ENCODE measurements at regions not wholly inside any gene's neighbourhood (a gene's known extent, or its start where the extent isn't known, plus 50 kb on each side); places are given as distances from the start of the nearest gene placed in this dataset.

DNA sequence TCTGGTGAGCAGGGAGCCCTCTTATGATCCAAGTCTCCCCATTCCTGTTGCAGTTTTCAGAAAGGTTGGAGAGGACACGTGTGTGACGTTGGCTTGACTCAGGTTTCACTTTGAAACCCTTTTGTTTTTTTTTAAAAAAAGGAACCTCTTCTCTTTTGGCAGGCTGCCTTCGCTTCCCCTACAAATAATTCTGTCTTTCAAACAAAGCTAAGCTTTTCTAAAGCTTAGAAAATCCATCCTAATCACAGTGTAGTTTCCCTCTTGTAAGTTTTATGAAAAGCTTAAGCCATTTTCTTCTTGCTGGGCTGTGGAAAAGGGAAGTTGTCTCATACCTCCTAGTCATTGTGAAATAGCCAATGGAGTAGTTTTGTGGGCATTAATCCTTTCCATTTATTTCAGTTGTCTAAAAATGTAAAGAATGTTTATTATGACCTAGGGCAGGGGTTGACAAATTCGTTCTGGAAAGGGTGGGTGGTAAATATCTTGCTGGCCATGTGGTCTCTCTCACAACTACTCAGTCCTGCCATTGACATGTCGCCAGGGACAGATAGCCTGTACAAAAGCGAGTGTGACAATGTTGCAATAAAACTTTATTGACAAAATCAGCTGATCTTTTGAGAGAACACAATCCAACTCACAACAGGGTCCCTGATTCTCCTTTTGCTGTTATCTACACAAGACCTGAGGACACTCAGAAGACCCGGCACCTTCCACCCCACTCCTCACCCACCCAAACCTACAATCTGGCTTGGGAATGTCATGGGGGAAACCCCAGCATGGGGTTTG, 878.8 kb downstream of the RNF144A start:
- Histone ChIP-seq H3K4me2 (ENCODE audit: insufficient read depth, low read length) (no peak overlapping the region), H3K27me3 (ENCODE audit: control insufficient read depth in 2 of 2, insufficient read depth in 2 of 2, low read length in 2 of 2) (no peaks in the 10 kb centered on the region), H3K27ac (ENCODE audit: extremely low read depth, low read depth, low read length) (no peak overlapping the region), H3K4me3 (no peak overlapping the region), H2AFZ (ENCODE audit: low read depth, low read length) (no peak overlapping the region), H3K4me1 (replicated peaks in 1 of 2; ENCODE audit: control insufficient read depth in 2 of 2, insufficient read depth in 2 of 2, low read length in 2 of 2) (no peaks in the 10 kb centered on the region), H3K79me2 (ENCODE audit: control insufficient read depth, insufficient read depth, low read length) (no peaks in the 10 kb centered on the region), H3K9me1 (ENCODE audit: control insufficient read depth, insufficient read depth, low read length) (no peaks in the 10 kb centered on the region), H3K9me3 (replicated peaks; ENCODE audit: control insufficient read depth, insufficient read depth, low read depth, low read length) (no peaks in the 10 kb centered on the region), H4K20me1 (replicated peaks; ENCODE audit: control insufficient read depth, insufficient read depth, low read length) (no peaks in the 10 kb centered on the region), H3K36me3 (ENCODE audit: control insufficient read depth, insufficient read depth, low read length) (no peaks in the 10 kb centered on the region), H3K9ac (ENCODE audit: insufficient read depth in 1 of 2, low read depth in 2 of 2, low read length in 2 of 2) (no peak overlapping the region)
- FAIRE-seq = no peak
- CTCF ChIA-PET (ENCODE audit: low intra/inter-chr PET ratio) = no interaction called here
- intact Hi-C loops (cut with micrococcal nuclease) = no loop called here
- DNase-seq (ENCODE audit: extremely low read depth in 1 of 4, low spot score in 3 of 4) = no peak
- TF ChIP-seq, protein P1, sequence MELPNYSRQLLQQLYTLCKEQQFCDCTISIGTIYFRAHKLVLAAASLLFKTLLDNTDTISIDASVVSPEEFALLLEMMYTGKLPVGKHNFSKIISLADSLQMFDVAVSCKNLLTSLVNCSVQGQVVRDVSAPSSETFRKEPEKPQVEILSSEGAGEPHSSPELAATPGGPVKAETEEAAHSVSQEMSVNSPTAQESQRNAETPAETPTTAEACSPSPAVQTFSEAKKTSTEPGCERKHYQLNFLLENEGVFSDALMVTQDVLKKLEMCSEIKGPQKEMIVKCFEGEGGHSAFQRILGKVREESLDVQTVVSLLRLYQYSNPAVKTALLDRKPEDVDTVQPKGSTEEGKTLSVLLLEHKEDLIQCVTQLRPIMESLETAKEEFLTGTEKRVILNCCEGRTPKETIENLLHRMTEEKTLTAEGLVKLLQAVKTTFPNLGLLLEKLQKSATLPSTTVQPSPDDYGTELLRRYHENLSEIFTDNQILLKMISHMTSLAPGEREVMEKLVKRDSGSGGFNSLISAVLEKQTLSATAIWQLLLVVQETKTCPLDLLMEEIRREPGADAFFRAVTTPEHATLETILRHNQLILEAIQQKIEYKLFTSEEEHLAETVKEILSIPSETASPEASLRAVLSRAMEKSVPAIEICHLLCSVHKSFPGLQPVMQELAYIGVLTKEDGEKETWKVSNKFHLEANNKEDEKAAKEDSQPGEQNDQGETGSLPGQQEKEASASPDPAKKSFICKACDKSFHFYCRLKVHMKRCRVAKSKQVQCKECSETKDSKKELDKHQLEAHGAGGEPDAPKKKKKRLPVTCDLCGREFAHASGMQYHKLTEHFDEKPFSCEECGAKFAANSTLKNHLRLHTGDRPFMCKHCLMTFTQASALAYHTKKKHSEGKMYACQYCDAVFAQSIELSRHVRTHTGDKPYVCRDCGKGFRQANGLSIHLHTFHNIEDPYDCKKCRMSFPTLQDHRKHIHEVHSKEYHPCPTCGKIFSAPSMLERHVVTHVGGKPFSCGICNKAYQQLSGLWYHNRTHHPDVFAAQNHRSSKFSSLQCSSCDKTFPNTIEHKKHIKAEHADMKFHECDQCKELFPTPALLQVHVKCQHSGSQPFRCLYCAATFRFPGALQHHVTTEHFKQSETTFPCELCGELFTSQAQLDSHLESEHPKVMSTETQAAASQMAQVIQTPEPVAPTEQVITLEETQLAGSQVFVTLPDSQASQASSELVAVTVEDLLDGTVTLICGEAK (IDR thresholded peaks at IDR 0.05) = peak; percentile 83
- TF ChIP-seq, protein P1 (CRISPR knock-in tag; IDR thresholded peaks at IDR 0.05) = no peak
- TF ChIP-seq SNRNP70 (optimal IDR thresholded peaks at IDR 0.05; ENCODE audit: low read depth, low read length) = no peak
- no TSS peak for BruUV-seq (replicated peaks)
- WGBS (ENCODE audit: insufficient coverage, low coverage, missing lambda C conversion rate) = 1% methylated on average over 7 of the region's 7 CpGs
- POLR2A ChIA-PET = no interaction called here
- no peak for ATAC-seq
- in situ Hi-C loops (cut with MboI) = no loop called here

Data from K562 (cell line).